AG09309 (cell line): ENCODE measurements at regions not wholly inside any gene's neighbourhood (a gene's known extent, or its start where the extent isn't known, plus 50 kb on each side); places are given as distances from the start of the nearest gene placed in this dataset.

Source experiments
- DNase-seq: peaks from one replicate; pipeline ENCODE4 v3.0.0-alpha.2; 2010; ENCODE audit warnings: low read depth
- H3K4me3 ChIP-seq: 2 replicates; pipeline ENCODE4 v1.5.1; 2011; ENCODE audit warnings: mild to moderate bottlenecking, low read depth, low read length, moderate library complexity; ENCODE audit not compliant: control insufficient read depth
- CTCF ChIP-seq: IDR thresholded peaks from 2 replicates; pipeline ENCODE4 v1.5.1; 2011; ENCODE audit warnings: mild to moderate bottlenecking, low read depth, low read length, inconsistent platforms; ENCODE audit not compliant: insufficient read depth, control insufficient read depth; ENCODE audit errors: missing control alignments

GRCh38 chr9:23245067-23245466 is 581.0 kb downstream of the ELAVL2 start:
- DNase-seq, result no peak
- no peak for TF ChIP-seq CTCF
- no peak overlapping the region for H3K4me3 ChIP-seq

GRCh38 chr9:23254404-23255184 is 571.4 kb downstream of the ELAVL2 start:
- no peak for DNase-seq

GRCh38 chr9:23255346-23255745 is 570.7 kb downstream of the ELAVL2 start:
- no peak for TF ChIP-seq CTCF
- H3K4me3 ChIP-seq, result no peak overlapping the region
- no peak for DNase-seq

More at GRCh38 chr9:23254404-23255184, 571.4 kb downstream of the ELAVL2 start:
- no peak for TF ChIP-seq CTCF
- H3K4me3 ChIP-seq, result no peak overlapping the region

- no peak overlapping the region for H3K4me3 ChIP-seq
- TF ChIP-seq CTCF, result no peak
- no peak for DNase-seq
Measured at GRCh38 chr9:23258569-23258968, 567.5 kb downstream of the ELAVL2 start.

- H3K4me3 ChIP-seq, result no peak overlapping the region
- TF ChIP-seq CTCF, result no peak
- DNase-seq, result no peak
Measured at GRCh38 chr9:23278561-23278960, 547.5 kb downstream of the ELAVL2 start.

GRCh38 chr9:23287390-23287789 is 538.6 kb downstream of the ELAVL2 start:
- no peak for TF ChIP-seq CTCF
- no peak for DNase-seq
- no peak overlapping the region for H3K4me3 ChIP-seq
